ENCODE measurements at regions not wholly inside any gene's neighbourhood (a gene's known extent, or its start where the extent isn't known, plus 50 kb on each side); places are given as distances from the start of the nearest gene placed in this dataset.
A peak's percentile ranks its signal among the peaks of the same experiment; 100 is the strongest.

DNA sequence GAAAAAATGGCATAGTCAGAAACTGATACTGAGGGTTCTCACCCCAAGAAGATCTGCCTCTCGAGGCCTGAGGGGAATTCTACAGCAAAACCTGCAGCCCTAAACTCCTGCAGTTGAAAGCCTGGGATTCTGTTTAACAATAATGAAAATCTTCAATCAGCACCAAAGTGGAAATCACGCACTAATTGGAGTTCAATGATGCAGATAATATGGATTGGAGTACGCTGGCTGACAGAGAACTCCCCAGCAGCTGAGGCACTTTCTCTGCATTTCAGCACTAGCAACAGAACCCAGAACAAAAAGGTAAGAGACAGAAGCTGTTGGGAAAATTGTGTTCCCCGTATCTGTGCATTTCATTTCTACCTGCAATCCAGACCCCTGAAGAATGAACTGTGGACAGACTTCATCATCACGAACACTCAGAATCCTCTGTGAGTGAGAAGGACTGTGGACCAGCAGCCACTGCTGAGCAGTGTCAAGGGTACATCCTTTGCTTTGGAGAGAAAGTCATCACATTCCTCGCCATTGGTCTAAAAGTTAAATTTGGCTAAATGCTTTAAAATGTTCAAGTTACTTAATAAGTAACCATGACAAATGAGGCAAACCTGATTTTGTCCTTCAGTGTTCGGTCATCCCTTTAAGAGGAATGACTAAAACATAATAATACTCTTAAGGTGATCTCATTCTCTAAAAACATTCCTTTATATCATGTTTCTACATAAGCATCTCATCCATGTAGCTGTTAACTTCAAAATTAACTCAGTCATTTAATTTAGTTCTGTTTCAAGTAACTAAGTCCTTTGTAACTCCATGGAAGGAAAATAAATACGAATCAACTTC is 126.1 kb downstream of the GAS1 start:
- no peak for ATAC-seq
- Histone ChIP-seq H3K4me1 (ENCODE audit: control insufficient read depth in 2 of 2, insufficient read depth in 2 of 2, low read length in 2 of 2) (no peaks in the 10 kb centered on the region), H3K27ac (ENCODE audit: low read depth, low read length) (no peak overlapping the region), H3K36me3 (ENCODE audit: control insufficient read depth in 2 of 3, insufficient read depth in 3 of 3, low read length in 3 of 3) (no peaks in the 10 kb centered on the region), H3K9me3 (ENCODE audit: control insufficient read depth in 2 of 3, low read length in 3 of 3) (no peaks in the 10 kb centered on the region), H3K4me3 (ENCODE audit: low read length) (no peak overlapping the region), H3K27me3 (ENCODE audit: control insufficient read depth in 2 of 2, insufficient read depth in 2 of 2, low read length in 2 of 2) (no peaks in the 10 kb centered on the region)
- no peaks in the 10 kb centered on the region for H3K36me3 Mint-ChIP-seq
- no peak overlapping the region for H3K4me3 Mint-ChIP-seq
- peaks cover 0 to 18% (median 5%) of the 10 kb centered on the region in 5 donors for H3K27me3 Mint-ChIP-seq
- H3K4me1 Mint-ChIP-seq, result peaks cover 0 to 2% (median 0%) of the 10 kb centered on the region in 7 donors
- no peak for DNase-seq
- H3K9me3 Mint-ChIP-seq, result peaks cover 0 to 12% (median 2%) of the 10 kb centered on the region in 11 donors
- ChIA-PET CTCF (no interaction called here), POLR2A (no interaction called here)
- intact Hi-C loops (cut with micrococcal nuclease), result no loop called here
- H3K27ac Mint-ChIP-seq, result no peak overlapping the region

DNA sequence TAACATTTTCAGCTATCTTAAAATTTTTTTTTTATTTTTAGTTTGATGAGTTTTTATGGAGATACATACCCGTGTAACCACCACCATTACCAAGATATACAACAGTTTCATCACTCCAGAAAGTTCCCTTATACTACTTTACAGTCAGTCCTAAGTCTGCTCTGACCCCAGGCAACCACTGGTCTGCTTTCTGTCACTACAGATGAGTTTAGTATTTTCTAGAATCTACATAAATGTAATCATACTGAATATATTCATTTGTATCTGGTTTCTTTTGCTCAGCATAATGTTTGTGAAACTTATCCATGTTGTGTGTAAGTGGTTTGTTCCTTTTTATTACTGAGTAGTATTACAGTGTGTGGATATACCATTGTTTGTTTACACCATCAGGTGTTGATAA is 127.8 kb downstream of the GAS1 start:
- H3K4me1 Mint-ChIP-seq, result peaks cover 0 to 2% (median 0%) of the 10 kb centered on the region in 7 donors
- no peaks in the 10 kb centered on the region for H3K27me3 ChIP-seq (ENCODE audit: control insufficient read depth in 2 of 2, insufficient read depth in 2 of 2, low read length in 2 of 2)
- ATAC-seq, result no peak

DNA sequence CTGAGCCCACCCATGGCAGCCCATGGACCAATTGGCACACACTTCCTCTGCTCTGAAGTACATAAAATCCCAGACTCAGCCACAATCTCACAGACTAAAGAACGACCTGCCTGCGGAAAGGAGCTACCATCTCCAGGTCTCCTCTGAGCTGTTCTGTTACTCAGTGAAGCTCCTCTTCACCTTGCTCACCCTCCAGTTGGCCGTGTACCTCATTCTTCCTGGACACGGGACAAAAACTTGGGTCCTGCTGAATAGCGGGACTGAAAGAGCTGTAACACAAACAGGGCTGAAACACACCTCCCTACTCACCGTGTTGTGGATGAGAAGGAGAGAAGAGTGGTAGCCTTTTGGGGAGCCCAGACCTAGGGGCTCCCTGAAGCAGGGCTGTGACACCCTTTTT is 128.7 kb downstream of the GAS1 start:
- ChIA-PET CTCF (no interaction called here), POLR2A (no interaction called here)
- DNase-seq (no peak), ATAC-seq (no peak)
- Histone ChIP-seq H3K9me3 (ENCODE audit: control insufficient read depth in 2 of 3, low read length in 3 of 3) (no peaks in the 10 kb centered on the region), H3K4me1 (ENCODE audit: control insufficient read depth in 2 of 2, insufficient read depth in 2 of 2, low read length in 2 of 2) (no peaks in the 10 kb centered on the region), H3K4me3 (ENCODE audit: low read length) (no peak overlapping the region), H3K27ac (ENCODE audit: low read depth, low read length) (no peak overlapping the region), H3K27me3 (ENCODE audit: control insufficient read depth in 2 of 2, insufficient read depth in 2 of 2, low read length in 2 of 2) (no peaks in the 10 kb centered on the region), H3K36me3 (ENCODE audit: control insufficient read depth in 2 of 3, insufficient read depth in 3 of 3, low read length in 3 of 3) (no peaks in the 10 kb centered on the region)
- no peak overlapping the region for H3K27ac Mint-ChIP-seq
- H3K36me3 Mint-ChIP-seq, result no peaks in the 10 kb centered on the region
- H3K4me3 Mint-ChIP-seq, result peak overlapping the region in 1 of 10 donors; percentile 8
- intact Hi-C loops (cut with micrococcal nuclease), result no loop called here
- H3K9me3 Mint-ChIP-seq, result peaks cover 0 to 11% (median 0%) of the 10 kb centered on the region in 11 donors
- H3K27me3 Mint-ChIP-seq, result peaks cover 0 to 17% (median 7%) of the 10 kb centered on the region in 5 donors
- peaks cover 0 to 2% (median 0%) of the 10 kb centered on the region in 7 donors for H3K4me1 Mint-ChIP-seq

More for the DNA sequence above, 127.8 kb downstream of the GAS1 start:
- intact Hi-C loops (cut with micrococcal nuclease), result no loop called here
- Histone ChIP-seq H3K4me3 (ENCODE audit: low read length) (no peak overlapping the region), H3K4me1 (ENCODE audit: control insufficient read depth in 2 of 2, insufficient read depth in 2 of 2, low read length in 2 of 2) (no peaks in the 10 kb centered on the region), H3K27ac (ENCODE audit: low read depth, low read length) (no peak overlapping the region), H3K36me3 (ENCODE audit: control insufficient read depth in 2 of 3, insufficient read depth in 3 of 3, low read length in 3 of 3) (no peaks in the 10 kb centered on the region), H3K9me3 (ENCODE audit: control insufficient read depth in 2 of 3, low read length in 3 of 3) (no peaks in the 10 kb centered on the region)
- Mint-ChIP-seq H3K36me3 (no peaks in the 10 kb centered on the region), H3K9me3 (peaks cover 0 to 11% (median 0%) of the 10 kb centered on the region in 11 donors), H3K4me3 (no peak overlapping the region), H3K27me3 (peaks cover 0 to 17% (median 7%) of the 10 kb centered on the region in 5 donors), H3K27ac (no peak overlapping the region)
- DNase-seq, result no peak
- CTCF ChIA-PET, result no interaction called here
- POLR2A ChIA-PET, result no interaction called here

DNA sequence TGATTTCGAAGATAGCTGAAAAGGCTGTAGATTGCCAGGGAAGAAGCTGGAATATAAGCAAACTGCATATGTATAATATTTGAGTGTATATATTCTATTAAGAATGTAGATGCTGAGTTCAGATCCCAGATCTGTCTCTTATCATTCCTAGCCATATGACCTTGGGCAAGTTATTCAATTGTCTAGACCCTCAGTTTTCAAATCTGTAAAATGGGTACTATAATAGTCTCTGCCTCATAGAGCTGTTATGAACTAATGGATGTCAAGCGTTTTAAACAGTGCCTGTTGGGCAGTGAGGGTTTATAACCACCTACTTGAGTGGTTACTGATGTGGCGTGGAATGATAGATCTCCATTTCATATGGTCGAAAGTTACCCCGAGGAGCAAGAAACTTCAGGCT is 130.4 kb downstream of the GAS1 start:
- CTCF ChIA-PET, result no interaction called here
- H3K27me3 ChIP-seq (ENCODE audit: control insufficient read depth in 2 of 2, insufficient read depth in 2 of 2, low read length in 2 of 2), result no peaks in the 10 kb centered on the region
- ATAC-seq (no peak), DNase-seq (no peak)
- Mint-ChIP-seq H3K27ac (no peak overlapping the region), H3K4me1 (no peaks in the 10 kb centered on the region), H3K27me3 (peaks cover 0 to 11% (median 5%) of the 10 kb centered on the region in 5 donors), H3K4me3 (no peak overlapping the region), H3K36me3 (no peaks in the 10 kb centered on the region), H3K9me3 (peaks cover 0 to 6% (median 0%) of the 10 kb centered on the region in 11 donors)
- H3K4me1 ChIP-seq (ENCODE audit: control insufficient read depth in 2 of 2, insufficient read depth in 2 of 2, low read length in 2 of 2), result no peaks in the 10 kb centered on the region
- intact Hi-C loops (cut with micrococcal nuclease), result no loop called here
- H3K36me3 ChIP-seq (ENCODE audit: control insufficient read depth in 2 of 3, insufficient read depth in 3 of 3, low read length in 3 of 3), result no peaks in the 10 kb centered on the region
- no peak overlapping the region for H3K27ac ChIP-seq (ENCODE audit: low read depth, low read length)
- H3K9me3 ChIP-seq (ENCODE audit: control insufficient read depth in 2 of 3, low read length in 3 of 3), result no peaks in the 10 kb centered on the region
- no peak overlapping the region for H3K4me3 ChIP-seq (ENCODE audit: low read length)
- POLR2A ChIA-PET, result no interaction called here

DNA sequence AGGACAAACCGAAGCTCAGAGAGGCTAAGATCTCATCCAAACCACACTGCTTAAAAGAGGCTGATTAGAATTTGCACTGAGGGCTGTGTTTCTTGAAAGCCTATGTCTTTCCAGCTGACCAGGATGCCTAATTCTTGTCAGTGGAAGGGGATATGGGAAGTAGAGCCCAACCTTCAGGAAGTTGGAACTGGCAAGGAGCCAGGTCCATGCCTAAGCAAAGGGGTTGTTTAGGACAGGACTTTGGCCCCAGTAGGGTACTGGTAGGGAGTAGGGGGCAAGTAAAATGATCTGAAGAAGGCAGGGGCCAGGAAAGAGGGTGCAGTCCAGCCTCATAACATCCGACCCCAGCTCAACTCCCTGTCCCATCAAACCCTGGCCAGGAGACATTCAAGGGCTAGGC is 130.9 kb downstream of the GAS1 start:
- H3K9me3 Mint-ChIP-seq, result peaks cover 0 to 3% (median 0%) of the 10 kb centered on the region in 11 donors
- no peaks in the 10 kb centered on the region for H3K27me3 ChIP-seq (ENCODE audit: control insufficient read depth in 2 of 2, insufficient read depth in 2 of 2, low read length in 2 of 2)
- H3K4me1 ChIP-seq (ENCODE audit: control insufficient read depth in 2 of 2, insufficient read depth in 2 of 2, low read length in 2 of 2), result no peaks in the 10 kb centered on the region
- no peak overlapping the region for H3K27ac ChIP-seq (ENCODE audit: low read depth, low read length)
- no peaks in the 10 kb centered on the region for H3K4me1 Mint-ChIP-seq
- CTCF ChIA-PET, result no interaction called here
- H3K27ac Mint-ChIP-seq, result no peak overlapping the region
- no peaks in the 10 kb centered on the region for H3K9me3 ChIP-seq (ENCODE audit: control insufficient read depth in 2 of 3, low read length in 3 of 3)
- no peak overlapping the region for H3K4me3 Mint-ChIP-seq
- H3K4me3 ChIP-seq (ENCODE audit: low read length), result no peak overlapping the region
- POLR2A ChIA-PET, result no interaction called here
- no peak for ATAC-seq
- no peaks in the 10 kb centered on the region for H3K36me3 ChIP-seq (ENCODE audit: control insufficient read depth in 2 of 3, insufficient read depth in 3 of 3, low read length in 3 of 3)
- intact Hi-C loops (cut with micrococcal nuclease), result no loop called here
- peaks cover 0 to 8% (median 5%) of the 10 kb centered on the region in 5 donors for H3K27me3 Mint-ChIP-seq
- no peaks in the 10 kb centered on the region for H3K36me3 Mint-ChIP-seq
- no peak for DNase-seq

DNA sequence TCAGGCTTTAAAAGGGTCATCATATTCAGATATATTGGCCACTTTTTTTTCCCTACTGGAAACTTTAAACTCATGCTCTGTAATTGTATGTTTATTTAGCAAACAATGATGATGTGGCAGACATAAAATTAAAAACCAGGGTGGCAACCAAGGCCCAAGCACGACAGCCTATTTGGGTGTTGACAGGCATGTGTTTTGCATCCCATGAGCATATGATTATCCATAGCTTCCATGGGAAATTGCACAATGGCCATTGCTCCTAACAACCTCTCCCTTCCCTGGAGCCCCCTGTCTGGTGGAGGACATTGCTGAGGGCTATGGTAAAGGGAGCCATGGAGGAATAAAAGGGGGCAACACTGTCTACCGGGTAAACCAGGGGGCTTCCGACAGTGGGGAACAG is 134.7 kb downstream of the GAS1 start:
- Histone ChIP-seq H3K4me1 (ENCODE audit: control insufficient read depth in 2 of 2, insufficient read depth in 2 of 2, low read length in 2 of 2) (no peaks in the 10 kb centered on the region), H3K27me3 (ENCODE audit: control insufficient read depth in 2 of 2, insufficient read depth in 2 of 2, low read length in 2 of 2) (no peaks in the 10 kb centered on the region), H3K36me3 (ENCODE audit: control insufficient read depth in 2 of 3, insufficient read depth in 3 of 3, low read length in 3 of 3) (no peaks in the 10 kb centered on the region), H3K4me3 (ENCODE audit: low read length) (no peak overlapping the region), H3K27ac (ENCODE audit: low read depth, low read length) (no peak overlapping the region), H3K9me3 (ENCODE audit: control insufficient read depth in 2 of 3, low read length in 3 of 3) (no peaks in the 10 kb centered on the region)
- H3K27ac Mint-ChIP-seq, result no peak overlapping the region
- no peaks in the 10 kb centered on the region for H3K36me3 Mint-ChIP-seq
- intact Hi-C loops (cut with micrococcal nuclease), result no loop called here
- H3K27me3 Mint-ChIP-seq, result peaks cover 0 to 11% (median 4%) of the 10 kb centered on the region in 5 donors
- DNase-seq (no peak), ATAC-seq (no peak)
- no peaks in the 10 kb centered on the region for H3K4me1 Mint-ChIP-seq
- ChIA-PET POLR2A (no interaction called here), CTCF (no interaction called here)
- H3K9me3 Mint-ChIP-seq, result peaks cover 0 to 2% (median 0%) of the 10 kb centered on the region in 11 donors
- H3K4me3 Mint-ChIP-seq, result no peak overlapping the region

DNA sequence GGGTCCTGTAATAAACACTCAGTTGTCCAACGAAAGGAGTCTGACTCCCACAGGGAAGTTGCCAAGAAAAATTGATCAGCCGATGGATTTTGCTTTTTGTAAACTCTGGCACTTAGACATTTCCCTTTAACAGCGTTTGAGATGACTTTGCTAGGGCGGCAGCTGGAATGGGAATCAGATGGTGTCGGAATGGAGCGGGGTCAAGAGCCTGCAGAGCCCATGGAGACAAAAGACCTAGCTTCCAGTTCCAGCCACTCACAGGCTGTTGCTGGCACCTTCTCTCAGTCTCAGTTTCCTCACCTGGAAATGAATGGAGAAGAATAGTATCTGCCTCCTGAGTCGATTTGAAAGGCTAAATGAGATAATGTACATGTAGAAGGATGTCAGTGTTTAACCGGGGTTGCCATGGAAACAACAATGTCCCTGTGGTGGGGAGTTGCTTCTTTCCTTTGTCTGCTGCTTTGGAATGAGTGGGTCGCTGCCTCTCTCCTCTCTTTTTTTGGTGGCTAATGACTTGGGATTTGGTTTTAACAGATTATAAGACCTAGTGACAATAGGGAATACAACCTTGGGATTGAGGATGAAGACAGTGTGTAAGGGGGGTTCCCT is 137.4 kb downstream of the GAS1 start:
- Histone ChIP-seq H3K27ac (ENCODE audit: low read depth, low read length) (no peak overlapping the region), H3K36me3 (ENCODE audit: control insufficient read depth in 2 of 3, insufficient read depth in 3 of 3, low read length in 3 of 3) (no peaks in the 10 kb centered on the region), H3K9me3 (ENCODE audit: control insufficient read depth in 2 of 3, low read length in 3 of 3) (no peaks in the 10 kb centered on the region), H3K4me1 (ENCODE audit: control insufficient read depth in 2 of 2, insufficient read depth in 2 of 2, low read length in 2 of 2) (no peaks in the 10 kb centered on the region), H3K4me3 (ENCODE audit: low read length) (no peak overlapping the region), H3K27me3 (ENCODE audit: control insufficient read depth in 2 of 2, insufficient read depth in 2 of 2, low read length in 2 of 2) (no peaks in the 10 kb centered on the region)
- Mint-ChIP-seq H3K9me3 (peaks cover 0 to under 1% (median 0%) of the 10 kb centered on the region in 11 donors), H3K36me3 (no peaks in the 10 kb centered on the region), H3K4me3 (no peak overlapping the region), H3K4me1 (no peaks in the 10 kb centered on the region), H3K27me3 (peaks cover 0 to 18% (median 4%) of the 10 kb centered on the region in 5 donors), H3K27ac (no peak overlapping the region)
- intact Hi-C loops (cut with micrococcal nuclease), result no loop called here
- ATAC-seq (no peak), DNase-seq (no peak)
- ChIA-PET POLR2A (no interaction called here), CTCF (no interaction called here)
